ENCODE measurements at regions not wholly inside any gene's neighbourhood (a gene's known extent, or its start where the extent isn't known, plus 50 kb on each side); places are given as distances from the start of the nearest gene placed in this dataset.
"Not testable (repeated sequence)": the region's sequence is repeated elsewhere in the genome, so short reads cannot be mapped to it uniquely, and the experiment has no call there.

DNA sequence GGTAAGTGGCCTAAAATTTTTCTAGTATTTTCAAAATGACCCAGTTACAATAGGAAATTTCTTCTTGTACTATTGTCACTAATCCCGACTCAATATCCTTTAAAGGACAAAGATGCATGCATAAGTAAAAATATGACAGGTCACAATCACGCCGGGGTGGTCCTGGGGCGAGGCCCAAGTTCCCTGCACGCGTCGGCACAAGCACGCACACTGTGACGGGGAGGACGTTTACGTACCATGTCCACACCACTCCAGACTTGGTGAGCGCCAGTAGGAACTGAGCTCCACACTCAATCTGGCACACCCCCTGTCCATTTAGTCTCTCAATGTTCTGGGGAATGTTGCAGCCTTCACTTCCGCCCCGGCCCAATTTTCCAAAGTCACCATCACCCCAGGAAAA is 128.7 kb downstream of the GOLGA6L22 start:
- 95 to 100% (median 98%) methylated on average over 9 to 11 of the region's 14 CpGs for WGBS, 5 donors
- H3K4me1 ChIP-seq; DNase-seq; H3K27ac ChIP-seq; H3K9me3 ChIP-seq; H3K36me3 ChIP-seq; H3K27me3 ChIP-seq (replicated peaks in 1 of 7); intact Hi-C loops (cut with DNase I; ENCODE audit: low total_unique reads); H3K4me3 ChIP-seq: not testable (repeated sequence)

- H3K36me3 ChIP-seq; DNase-seq; intact Hi-C loops (cut with DNase I; ENCODE audit: low total_unique reads); H3K27me3 ChIP-seq (replicated peaks in 1 of 7); H3K9me3 ChIP-seq; H3K4me1 ChIP-seq; H3K27ac ChIP-seq; H3K4me3 ChIP-seq: not testable (repeated sequence)
- 88 to 97% (median 96%) methylated on average over 10 to 14 of the region's 14 CpGs for WGBS, 5 donors
Observed at GRCh38 chr15:22598552-22598951, 139.8 kb downstream of the GOLGA6L22 start.

DNA sequence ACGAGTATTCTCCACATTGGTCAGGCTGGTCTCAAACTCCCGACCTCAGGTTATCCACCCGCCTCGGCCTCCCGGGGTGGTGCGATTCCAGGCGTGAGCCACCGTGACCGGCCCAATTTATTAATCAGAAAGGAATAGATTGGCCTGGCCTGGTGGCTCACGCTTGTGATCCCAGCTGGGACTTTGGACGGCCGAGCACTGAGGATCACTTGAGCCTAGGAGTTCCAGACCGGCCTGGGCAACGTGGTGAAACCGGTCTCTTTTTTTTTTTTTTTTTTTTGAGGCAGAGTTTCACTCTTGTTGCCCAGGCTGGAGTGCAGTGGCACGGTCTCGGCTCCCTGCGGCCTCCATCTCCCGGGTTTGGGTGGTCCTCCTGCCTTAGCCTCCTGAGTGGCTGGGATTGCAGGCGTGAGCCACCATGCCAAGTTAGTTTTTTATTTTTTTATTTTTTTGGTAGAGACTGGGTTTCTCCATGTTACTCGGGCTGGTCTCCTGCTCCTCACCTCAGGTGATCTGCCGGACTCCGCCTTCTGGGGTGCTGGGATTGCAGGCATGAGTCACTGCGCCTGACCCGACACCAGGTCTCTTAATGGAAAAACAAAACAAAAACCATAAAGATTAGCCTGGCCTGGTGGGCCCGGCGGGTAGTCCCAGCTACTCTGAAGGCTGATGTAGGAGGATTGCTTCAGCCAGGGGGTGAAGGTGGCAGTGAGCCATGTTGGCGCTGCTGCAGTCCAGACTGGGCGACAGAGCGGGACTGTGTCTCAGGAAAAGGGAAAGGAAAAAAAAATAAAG is 141.0 kb downstream of the GOLGA6L22 start:
- WGBS, 5 donors = 94 to 95% (median 95%) methylated on average over 27 to 30 of the region's 30 CpGs
- H3K9me3 ChIP-seq; H3K36me3 ChIP-seq; H3K4me3 ChIP-seq; intact Hi-C loops (cut with DNase I; ENCODE audit: low total_unique reads); H3K27ac ChIP-seq; H3K4me1 ChIP-seq; H3K27me3 ChIP-seq (replicated peaks in 1 of 7); DNase-seq: not testable (repeated sequence)

- H3K4me3 ChIP-seq; DNase-seq; H3K36me3 ChIP-seq; H3K27ac ChIP-seq; intact Hi-C loops (cut with DNase I; ENCODE audit: low total_unique reads); H3K27me3 ChIP-seq (replicated peaks in 1 of 7); H3K4me1 ChIP-seq; H3K9me3 ChIP-seq: not testable (repeated sequence)
- WGBS, 5 donors = 77 to 89% (median 83%) methylated on average over 7 to 9 of the region's 9 CpGs
Observed at GRCh38 chr15:22616976-22617375, 158.3 kb downstream of the GOLGA6L22 start.

GRCh38 chr15:22631789-22632188 is 154.7 kb upstream of the NIPA1 start:
- H3K4me3 ChIP-seq; H3K27ac ChIP-seq; H3K9me3 ChIP-seq; H3K4me1 ChIP-seq; H3K27me3 ChIP-seq (replicated peaks in 1 of 7); H3K36me3 ChIP-seq; intact Hi-C loops (cut with DNase I; ENCODE audit: low total_unique reads); DNase-seq: not testable (repeated sequence)
- WGBS, 5 donors = 52 to 69% (median 60%) methylated on average over 3 of the region's 3 CpGs

DNA sequence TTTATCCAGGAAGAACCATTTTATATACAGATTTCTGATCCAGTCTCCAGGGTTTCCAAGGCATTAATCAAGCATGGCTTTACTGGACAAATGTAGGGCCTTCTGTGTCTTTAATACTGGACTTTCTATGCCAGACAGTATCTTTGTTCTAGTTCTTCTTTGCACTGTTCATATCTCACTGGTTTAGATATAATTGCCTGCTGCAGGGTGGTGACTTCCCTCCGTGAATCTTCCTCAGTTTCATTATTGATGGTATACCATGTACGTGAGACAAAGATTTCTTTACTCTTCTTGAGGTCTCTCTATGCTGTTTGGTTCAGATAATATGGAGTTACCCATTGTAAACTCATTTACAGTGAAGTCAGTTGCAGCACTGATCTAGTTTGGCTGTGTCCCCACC is 146.5 kb upstream of the NIPA1 start:
- H3K4me3 ChIP-seq; intact Hi-C loops (cut with DNase I; ENCODE audit: low total_unique reads); H3K4me1 ChIP-seq; H3K9me3 ChIP-seq; H3K27me3 ChIP-seq (replicated peaks in 1 of 7); H3K27ac ChIP-seq; H3K36me3 ChIP-seq; DNase-seq: not testable (repeated sequence)
- WGBS, 5 donors = 69 to 82% (median 73%) methylated on average over 2 of the region's 2 CpGs

GRCh38 chr15:22649458-22649857 is 137.0 kb upstream of the NIPA1 start:
- H3K36me3 ChIP-seq; H3K4me3 ChIP-seq; intact Hi-C loops (cut with DNase I; ENCODE audit: low total_unique reads); H3K27me3 ChIP-seq (replicated peaks in 1 of 7); H3K27ac ChIP-seq; H3K4me1 ChIP-seq; H3K9me3 ChIP-seq; DNase-seq: not testable (repeated sequence)
- WGBS, 5 donors = 67 to 90% (median 82%) methylated on average over 2 to 4 of the region's 4 CpGs

- H3K27me3 ChIP-seq (replicated peaks in 1 of 7); intact Hi-C loops (cut with DNase I; ENCODE audit: low total_unique reads); H3K9me3 ChIP-seq; H3K4me1 ChIP-seq; H3K4me3 ChIP-seq; H3K27ac ChIP-seq; H3K36me3 ChIP-seq; DNase-seq: not testable (repeated sequence)
- WGBS, 5 donors = 91 to 95% (median 93%) methylated on average over 2 of the region's 2 CpGs
Observed at GRCh38 chr15:22651179-22651578, 135.3 kb upstream of the NIPA1 start.
